H1 (cell line): ENCODE measurements at regions not wholly inside any gene's neighbourhood (a gene's known extent, or its start where the extent isn't known, plus 50 kb on each side); places are given as distances from the start of the nearest gene placed in this dataset.

Experiments used
- BACH1 ChIP-seq: IDR thresholded peaks from 2 replicates; pipeline ENCODE4 v1.6.1; 2012; ENCODE audit warnings: low read length, improper control_type of control experiment
- CBX5 ChIP-seq: fragments of 300-800, 300-1000 bp; sonication (generic); IDR thresholded peaks from 2 replicates; pipeline ENCODE4 v1.7.1; 2016; ENCODE audit warnings: antibody characterized with exemption, low read length, low read depth
- POU5F1 ChIP-seq: IDR thresholded peaks from 2 replicates; pipeline ENCODE4 v1.6.1; 2011; ENCODE audit warnings: low read depth, mild to moderate bottlenecking, low read length, moderate library complexity
- RXRA ChIP-seq: IDR thresholded peaks from 2 replicates; pipeline ENCODE4 v1.6.1; 2011; ENCODE audit warnings: low read depth, mild to moderate bottlenecking, low read length, moderate library complexity; ENCODE audit not compliant: insufficient read depth
- TBP ChIP-seq: IDR thresholded peaks from 2 replicates; pipeline ENCODE4 v1.6.1; 2011; ENCODE audit warnings: low read depth, low read length, improper control_type of control experiment

- TF ChIP-seq BACH1 = no peak
- TF ChIP-seq RXRA = no peak
- TF ChIP-seq POU5F1 = no peak
- TF ChIP-seq TBP = no peak
- no peak for TF ChIP-seq CBX5
These were observed 88.2 kb downstream of the PALM2AKAP2 start (continued) for GRCh38 chr9:109868207-109868606.
